ENCODE measurements at regions not wholly inside any gene's neighbourhood (a gene's known extent, or its start where the extent isn't known, plus 50 kb on each side); places are given as distances from the start of the nearest gene placed in this dataset.

DNA sequence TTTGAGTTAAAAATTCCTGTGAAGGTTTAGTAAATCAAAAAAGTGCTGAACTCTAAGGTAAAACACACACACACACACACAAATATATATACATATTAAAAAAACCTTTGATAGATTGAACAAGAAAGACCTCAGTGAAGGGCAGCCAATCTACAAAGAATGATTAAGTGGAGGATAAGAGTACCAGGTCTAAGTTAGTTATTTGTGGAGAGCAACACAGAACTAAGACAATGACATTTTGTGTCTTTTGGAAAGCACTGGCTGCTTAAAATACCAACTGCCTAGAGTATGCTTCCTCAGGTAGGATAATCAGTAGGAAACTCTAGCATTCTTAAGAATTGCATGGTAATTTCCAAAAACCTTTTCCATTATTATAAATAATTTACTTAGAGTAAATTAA lies 481.4 kb upstream of the SYT4 start:
- no peak for TF ChIP-seq POLR2A (IDR thresholded peaks at IDR 0.05; ENCODE audit: low read depth, low read length)
- no peak for TF ChIP-seq POLR2AphosphoS5 (IDR thresholded peaks at IDR 0.05; ENCODE audit: low read depth, low read length)
- no peak for TF ChIP-seq TAF1 (IDR thresholded peaks at IDR 0.05; ENCODE audit: borderline replicate concordance, low read depth, low read length)
